ENCODE measurements at regions not wholly inside any gene's neighbourhood (a gene's known extent, or its start where the extent isn't known, plus 50 kb on each side); places are given as distances from the start of the nearest gene placed in this dataset.

DNA sequence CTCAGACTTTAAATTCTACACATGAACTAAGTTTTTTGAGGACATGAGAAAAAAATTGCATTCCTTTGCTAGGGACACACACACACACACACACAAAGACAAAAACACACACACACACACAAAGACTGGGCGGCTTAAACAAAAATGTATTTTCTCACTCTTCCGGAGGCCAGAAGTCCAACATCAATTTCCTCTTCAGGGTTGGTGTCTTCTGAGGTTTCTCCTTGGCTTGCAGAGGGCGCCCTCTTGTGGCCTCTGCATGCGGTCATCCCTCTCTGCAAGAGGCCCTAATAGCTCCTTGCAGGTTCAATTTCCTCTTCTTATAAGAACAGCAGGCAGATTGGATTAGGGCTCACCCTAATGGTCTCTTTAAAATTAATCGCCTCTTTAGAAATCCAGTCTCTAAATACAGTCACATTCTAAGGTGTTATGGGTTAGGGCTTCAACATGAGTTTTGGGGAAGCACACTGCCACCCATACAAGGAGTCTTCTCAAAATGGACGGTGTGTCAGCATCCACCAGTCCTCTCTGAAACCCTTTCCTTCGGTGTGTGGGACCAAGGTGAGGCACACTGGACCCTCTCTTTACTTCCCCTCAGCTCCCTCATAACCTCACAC, 61.4 kb downstream of the GPR6 start:
- H3K4me3 ChIP-seq (replicated peaks; ENCODE audit: insufficient read depth, low read length): peak overlapping the region; percentile 45
- peak overlapping the region; percentile 54 for H3K27ac ChIP-seq (replicated peaks)
- no peaks in the 10 kb centered on the region for H3K27me3 ChIP-seq (ENCODE audit: insufficient read depth, poor library complexity, severe bottlenecking)
- DNase-seq (ENCODE audit: low read depth in 1 of 2, low spot score in 1 of 2): peak; percentile 62 to 90
- TF ChIP-seq, protein P1, sequence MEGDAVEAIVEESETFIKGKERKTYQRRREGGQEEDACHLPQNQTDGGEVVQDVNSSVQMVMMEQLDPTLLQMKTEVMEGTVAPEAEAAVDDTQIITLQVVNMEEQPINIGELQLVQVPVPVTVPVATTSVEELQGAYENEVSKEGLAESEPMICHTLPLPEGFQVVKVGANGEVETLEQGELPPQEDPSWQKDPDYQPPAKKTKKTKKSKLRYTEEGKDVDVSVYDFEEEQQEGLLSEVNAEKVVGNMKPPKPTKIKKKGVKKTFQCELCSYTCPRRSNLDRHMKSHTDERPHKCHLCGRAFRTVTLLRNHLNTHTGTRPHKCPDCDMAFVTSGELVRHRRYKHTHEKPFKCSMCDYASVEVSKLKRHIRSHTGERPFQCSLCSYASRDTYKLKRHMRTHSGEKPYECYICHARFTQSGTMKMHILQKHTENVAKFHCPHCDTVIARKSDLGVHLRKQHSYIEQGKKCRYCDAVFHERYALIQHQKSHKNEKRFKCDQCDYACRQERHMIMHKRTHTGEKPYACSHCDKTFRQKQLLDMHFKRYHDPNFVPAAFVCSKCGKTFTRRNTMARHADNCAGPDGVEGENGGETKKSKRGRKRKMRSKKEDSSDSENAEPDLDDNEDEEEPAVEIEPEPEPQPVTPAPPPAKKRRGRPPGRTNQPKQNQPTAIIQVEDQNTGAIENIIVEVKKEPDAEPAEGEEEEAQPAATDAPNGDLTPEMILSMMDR (IDR thresholded peaks at IDR 0.05; ENCODE audit: insufficient read depth, low read length): peak; percentile 72
- TF ChIP-seq SPI1 (IDR thresholded peaks at IDR 0.05; ENCODE audit: borderline replicate concordance, low read depth): no peak
- no peak for TF ChIP-seq GABPA (IDR thresholded peaks at IDR 0.05; ENCODE audit: low read depth)

DNA sequence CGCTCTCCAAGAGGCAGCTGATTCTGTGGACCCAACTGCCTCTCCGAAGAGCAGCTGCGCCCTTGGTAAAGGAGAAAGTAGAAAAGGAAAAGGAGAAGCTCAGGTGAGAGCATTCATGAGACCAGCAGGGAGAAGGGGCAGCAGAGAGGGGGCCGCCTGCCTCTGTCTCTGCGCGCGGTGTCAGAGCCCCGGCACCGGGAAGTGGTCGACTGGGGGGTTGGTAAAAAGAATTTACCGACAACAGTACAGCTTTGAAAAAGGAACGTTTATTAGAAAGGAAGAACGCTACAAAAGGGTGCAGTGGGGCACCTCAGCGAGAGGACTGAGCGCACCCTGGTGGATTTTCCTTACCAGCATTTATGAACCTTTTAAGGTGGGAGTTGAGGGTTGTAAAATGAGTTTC, 61.9 kb downstream of the GPR6 start:
- TF ChIP-seq POLR2AphosphoS5 (IDR thresholded peaks at IDR 0.05; ENCODE audit: low read depth) (no peak), GABPA (IDR thresholded peaks at IDR 0.05; ENCODE audit: low read depth) (no peak)
- TF ChIP-seq, protein P1 (IDR thresholded peaks at IDR 0.05; ENCODE audit: insufficient read depth, low read length): peak; percentile 57
- no peaks in the 10 kb centered on the region for H3K27me3 ChIP-seq (ENCODE audit: insufficient read depth, poor library complexity, severe bottlenecking)
- H3K4me3 ChIP-seq (replicated peaks; ENCODE audit: insufficient read depth, low read length): peak overlapping the region; percentile 45
- peak in 1 of 2 experiments; percentile 65 for DNase-seq (ENCODE audit: low read depth in 1 of 2, low spot score in 1 of 2)
- peak overlapping the region; percentile 54 for H3K27ac ChIP-seq (replicated peaks)

DNA sequence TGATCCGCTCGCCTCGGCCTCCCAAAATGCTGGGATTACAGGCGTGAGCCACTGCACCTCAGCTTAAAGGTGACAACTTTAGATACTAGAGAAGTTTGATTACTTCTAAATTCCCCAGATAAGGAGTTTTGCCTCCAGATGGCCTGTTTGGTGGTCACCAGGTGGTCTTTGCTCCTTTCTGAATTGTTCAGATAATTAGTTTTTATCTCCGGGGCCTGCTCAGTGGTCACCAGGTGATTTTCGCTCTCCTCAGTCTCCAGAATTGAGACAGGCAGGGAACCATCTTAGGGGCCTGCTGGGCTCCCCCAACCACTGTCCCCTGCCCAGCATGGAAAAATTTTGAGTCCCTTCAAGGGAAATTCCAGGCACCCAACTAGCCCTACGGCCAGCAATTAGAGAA, 62.6 kb downstream of the GPR6 start:
- H3K4me3 ChIP-seq (replicated peaks; ENCODE audit: insufficient read depth, low read length): no peak overlapping the region
- no peaks in the 10 kb centered on the region for H3K27me3 ChIP-seq (ENCODE audit: insufficient read depth, poor library complexity, severe bottlenecking)
- H3K27ac ChIP-seq (replicated peaks): no peak overlapping the region
- TF ChIP-seq GABPA (IDR thresholded peaks at IDR 0.05; ENCODE audit: low read depth) (no peak), SPI1 (IDR thresholded peaks at IDR 0.05; ENCODE audit: borderline replicate concordance, low read depth) (no peak), POLR2AphosphoS5 (IDR thresholded peaks at IDR 0.05; ENCODE audit: low read depth) (no peak)
- TF ChIP-seq, protein P2, sequence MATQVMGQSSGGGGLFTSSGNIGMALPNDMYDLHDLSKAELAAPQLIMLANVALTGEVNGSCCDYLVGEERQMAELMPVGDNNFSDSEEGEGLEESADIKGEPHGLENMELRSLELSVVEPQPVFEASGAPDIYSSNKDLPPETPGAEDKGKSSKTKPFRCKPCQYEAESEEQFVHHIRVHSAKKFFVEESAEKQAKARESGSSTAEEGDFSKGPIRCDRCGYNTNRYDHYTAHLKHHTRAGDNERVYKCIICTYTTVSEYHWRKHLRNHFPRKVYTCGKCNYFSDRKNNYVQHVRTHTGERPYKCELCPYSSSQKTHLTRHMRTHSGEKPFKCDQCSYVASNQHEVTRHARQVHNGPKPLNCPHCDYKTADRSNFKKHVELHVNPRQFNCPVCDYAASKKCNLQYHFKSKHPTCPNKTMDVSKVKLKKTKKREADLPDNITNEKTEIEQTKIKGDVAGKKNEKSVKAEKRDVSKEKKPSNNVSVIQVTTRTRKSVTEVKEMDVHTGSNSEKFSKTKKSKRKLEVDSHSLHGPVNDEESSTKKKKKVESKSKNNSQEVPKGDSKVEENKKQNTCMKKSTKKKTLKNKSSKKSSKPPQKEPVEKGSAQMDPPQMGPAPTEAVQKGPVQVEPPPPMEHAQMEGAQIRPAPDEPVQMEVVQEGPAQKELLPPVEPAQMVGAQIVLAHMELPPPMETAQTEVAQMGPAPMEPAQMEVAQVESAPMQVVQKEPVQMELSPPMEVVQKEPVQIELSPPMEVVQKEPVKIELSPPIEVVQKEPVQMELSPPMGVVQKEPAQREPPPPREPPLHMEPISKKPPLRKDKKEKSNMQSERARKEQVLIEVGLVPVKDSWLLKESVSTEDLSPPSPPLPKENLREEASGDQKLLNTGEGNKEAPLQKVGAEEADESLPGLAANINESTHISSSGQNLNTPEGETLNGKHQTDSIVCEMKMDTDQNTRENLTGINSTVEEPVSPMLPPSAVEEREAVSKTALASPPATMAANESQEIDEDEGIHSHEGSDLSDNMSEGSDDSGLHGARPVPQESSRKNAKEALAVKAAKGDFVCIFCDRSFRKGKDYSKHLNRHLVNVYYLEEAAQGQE (IDR thresholded peaks at IDR 0.05; ENCODE audit: insufficient replicate concordance, low read depth): no peak
- TF ChIP-seq, protein P1 (IDR thresholded peaks at IDR 0.05; ENCODE audit: insufficient read depth, low read length): no peak
- no peak for DNase-seq (ENCODE audit: low read depth in 1 of 2, low spot score in 1 of 2)

DNA sequence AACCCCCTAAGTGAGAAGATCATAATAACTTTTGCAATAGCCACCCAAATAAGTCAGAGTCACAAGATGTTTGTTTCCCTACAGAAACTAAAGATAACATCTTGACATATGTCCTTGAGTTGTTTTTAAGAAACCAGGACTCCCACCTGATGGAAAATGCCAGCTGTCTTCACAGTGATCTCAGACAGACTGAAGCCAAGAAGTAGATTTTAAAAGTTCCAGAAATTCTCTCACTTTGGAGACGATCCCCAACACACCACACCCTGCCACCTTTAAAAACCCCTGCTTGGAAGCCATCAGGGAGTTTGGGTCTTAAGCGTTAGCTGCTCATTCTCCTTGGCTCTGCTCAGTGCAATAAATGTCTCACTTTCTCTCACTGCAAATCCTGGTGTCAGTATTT, 63.0 kb downstream of the GPR6 start:
- Histone ChIP-seq H3K27me3 (ENCODE audit: insufficient read depth, poor library complexity, severe bottlenecking) (no peaks in the 10 kb centered on the region), H3K4me3 (replicated peaks; ENCODE audit: insufficient read depth, low read length) (no peak overlapping the region), H3K27ac (replicated peaks) (no peak overlapping the region)
- TF ChIP-seq, protein P1 (IDR thresholded peaks at IDR 0.05; ENCODE audit: insufficient read depth, low read length): no peak
- TF ChIP-seq SPI1 (IDR thresholded peaks at IDR 0.05; ENCODE audit: borderline replicate concordance, low read depth): no peak
- no peak for TF ChIP-seq POLR2AphosphoS5 (IDR thresholded peaks at IDR 0.05; ENCODE audit: low read depth)
- TF ChIP-seq, protein P2 (IDR thresholded peaks at IDR 0.05; ENCODE audit: insufficient replicate concordance, low read depth): no peak
- no peak for TF ChIP-seq GABPA (IDR thresholded peaks at IDR 0.05; ENCODE audit: low read depth)
- no peak for DNase-seq (ENCODE audit: low read depth in 1 of 2, low spot score in 1 of 2)

Measured in HL-60 (cell line).